Activated T-helper 2 cell treated with anti-CD3 and anti-CD28 coated beads, Interferon-gamma antibody, Interleukin-2, Interleukin-4, amounts not matched to agents 10 μg/mL and 5 μg/mL and 100 μg/mL, durations not matched to agents 14 hours and 24 hours and 36 hours (primary cell): ENCODE measurements at regions not wholly inside any gene's neighbourhood (a gene's known extent, or its start where the extent isn't known, plus 50 kb on each side); places are given as distances from the start of the nearest gene placed in this dataset.
"Not testable (repeated sequence)": the region's sequence is repeated elsewhere in the genome, so short reads cannot be mapped to it uniquely, and the experiment has no call there.

Experiments
- DNase-seq: peaks from one replicate; pipeline ENCODE4 v3.0.0; 2021; ENCODE audit warnings: low spot score
- H3K27ac Mint-ChIP-seq: one replicate; pipeline ENCODE4 v1.8.0; 2021; ENCODE audit warnings: mixed read lengths
- H3K27me3 Mint-ChIP-seq: one replicate; pipeline ENCODE4 v1.8.0; 2021; ENCODE audit warnings: low read depth, mixed read lengths
- H3K36me3 Mint-ChIP-seq: one replicate; pipeline ENCODE4 v1.8.0; 2021; ENCODE audit warnings: low read depth, mixed read lengths
- H3K4me1 Mint-ChIP-seq: one replicate; pipeline ENCODE4 v1.8.0; 2021; ENCODE audit warnings: low read depth, mixed read lengths
- H3K4me3 Mint-ChIP-seq: one replicate; pipeline ENCODE4 v1.8.0; 2021; ENCODE audit warnings: low read depth, mild to moderate bottlenecking, moderate library complexity, mixed read lengths
- H3K9me3 Mint-ChIP-seq: one replicate; pipeline ENCODE4 v1.8.0; 2021; ENCODE audit warnings: mixed read lengths
- intact Hi-C: fragments of 100-400 bp; cut with micrococcal nuclease; formaldehyde crosslinking; loops from one replicate; pipeline ENCODE4 v1.15.1; 2023

- DNase-seq, result no peak
- Mint-ChIP-seq H3K36me3 (no peaks in the 10 kb centered on the region), H3K9me3 (no peaks in the 10 kb centered on the region), H3K27me3 (no peaks in the 10 kb centered on the region), H3K27ac (no peak overlapping the region), H3K4me3 (no peak overlapping the region), H3K4me1 (peaks cover 14% of the 10 kb centered on the region)
- intact Hi-C loops, result no loop called here
These were observed 57.9 kb downstream of the HINT1 start for GRCh38 chr5:131107128-131107527.

- intact Hi-C loops, result no loop called here
- no peaks in the 10 kb centered on the region for H3K27me3 Mint-ChIP-seq
- no peaks in the 10 kb centered on the region for H3K9me3 Mint-ChIP-seq
- H3K4me3 Mint-ChIP-seq, result no peak overlapping the region
- peaks cover 9% of the 10 kb centered on the region for H3K4me1 Mint-ChIP-seq
- no peak for DNase-seq
- H3K27ac Mint-ChIP-seq, result peak overlapping the region; percentile 18
- H3K36me3 Mint-ChIP-seq, result no peaks in the 10 kb centered on the region
These were observed 60.8 kb downstream of the HINT1 start for GRCh38 chr5:131104169-131104808.

GRCh38 chr5:131096774-131097710 lies 68.0 kb downstream of the HINT1 start:
- Mint-ChIP-seq H3K4me3 (no peak overlapping the region), H3K27me3 (peaks cover 3% of the 10 kb centered on the region), H3K36me3 (no peaks in the 10 kb centered on the region), H3K4me1 (peaks cover 9% of the 10 kb centered on the region), H3K9me3 (peaks cover 9% of the 10 kb centered on the region), H3K27ac (no peak overlapping the region)
- DNase-seq, result no peak
- intact Hi-C loops, result loop anchor here (1.0 kb wide), 1 partner anchor 30 kb away; no protein-coding TSS in a partner anchor

- H3K4me3 Mint-ChIP-seq, H3K9me3 Mint-ChIP-seq, H3K36me3 Mint-ChIP-seq, H3K4me1 Mint-ChIP-seq, H3K27me3 Mint-ChIP-seq, H3K27ac Mint-ChIP-seq, intact Hi-C loops, DNase-seq: not testable (repeated sequence)
These were observed 69.5 kb downstream of the HINT1 start for GRCh38 chr5:131095561-131095960.

GRCh38 chr5:131084436-131084835 lies 80.6 kb downstream of the HINT1 start:
- no peaks in the 10 kb centered on the region for H3K4me1 Mint-ChIP-seq
- intact Hi-C loops, result no loop called here
- H3K27ac Mint-ChIP-seq, result no peak overlapping the region
- no peak for DNase-seq
- H3K36me3 Mint-ChIP-seq, result no peaks in the 10 kb centered on the region
- peaks cover 10% of the 10 kb centered on the region for H3K9me3 Mint-ChIP-seq
- H3K4me3 Mint-ChIP-seq, result no peak overlapping the region
- no peaks in the 10 kb centered on the region for H3K27me3 Mint-ChIP-seq

- Mint-ChIP-seq H3K27me3 (no peaks in the 10 kb centered on the region), H3K27ac (no peak overlapping the region), H3K4me1 (peaks cover 13% of the 10 kb centered on the region), H3K36me3 (no peaks in the 10 kb centered on the region), H3K9me3 (peaks cover 5% of the 10 kb centered on the region), H3K4me3 (no peak overlapping the region)
- DNase-seq, result no peak
- intact Hi-C loops, result no loop called here
These were observed 83.1 kb downstream of the HINT1 start for GRCh38 chr5:131081913-131082488.

GRCh38 chr5:131081374-131081773 lies 83.7 kb downstream of the HINT1 start:
- intact Hi-C loops, result no loop called here
- Mint-ChIP-seq H3K27me3 (no peaks in the 10 kb centered on the region), H3K36me3 (no peaks in the 10 kb centered on the region), H3K27ac (no peak overlapping the region), H3K9me3 (no peaks in the 10 kb centered on the region), H3K4me3 (no peak overlapping the region), H3K4me1 (peaks cover 16% of the 10 kb centered on the region)
- no peak for DNase-seq

GRCh38 chr5:131079232-131079631 lies 85.8 kb downstream of the HINT1 start:
- intact Hi-C loops, result no loop called here
- Mint-ChIP-seq H3K4me3 (no peak overlapping the region), H3K27me3 (no peaks in the 10 kb centered on the region), H3K27ac (no peak overlapping the region), H3K9me3 (peaks cover 3% of the 10 kb centered on the region), H3K36me3 (peaks cover 5% of the 10 kb centered on the region), H3K4me1 (peaks cover 16% of the 10 kb centered on the region)
- DNase-seq, result no peak

GRCh38 chr5:131068893-131069643 lies 96.0 kb downstream of the HINT1 start:
- DNase-seq, result peak; percentile 69
- Mint-ChIP-seq H3K27me3 (no peaks in the 10 kb centered on the region), H3K4me3 (peak overlapping the region; percentile 69), H3K9me3 (peaks cover 19% of the 10 kb centered on the region), H3K27ac (peak overlapping the region; percentile 89), H3K36me3 (peaks cover 21% of the 10 kb centered on the region), H3K4me1 (peaks cover 53% of the 10 kb centered on the region)
- intact Hi-C loops, result loop anchor here (5.0 to 10.0 kb wide), 3 partner anchors 197 to 346 kb away; no protein-coding TSS in a partner anchor

- DNase-seq, result no peak
- Mint-ChIP-seq H3K4me3 (no peak overlapping the region), H3K4me1 (peaks cover 53% of the 10 kb centered on the region), H3K36me3 (peaks cover 21% of the 10 kb centered on the region), H3K27me3 (no peaks in the 10 kb centered on the region), H3K27ac (no peak overlapping the region), H3K9me3 (peaks cover 25% of the 10 kb centered on the region)
- intact Hi-C loops, result loop anchor here (5.0 to 10.0 kb wide), 3 partner anchors 196 to 347 kb away; no protein-coding TSS in a partner anchor
These were observed 97.0 kb downstream of the HINT1 start for GRCh38 chr5:131068076-131068475.

GRCh38 chr5:131067636-131068035 lies 97.4 kb downstream of the HINT1 start:
- H3K4me3 Mint-ChIP-seq, result no peak overlapping the region
- intact Hi-C loops, result loop anchor here (1.0 to 10.0 kb wide), 4 partner anchors 30 to 347 kb away; no protein-coding TSS in a partner anchor

GRCh38 chr5:131064669-131065371 lies 100.2 kb downstream of the HINT1 start:
- Mint-ChIP-seq H3K4me1 (peaks cover 41% of the 10 kb centered on the region), H3K36me3 (peaks cover 21% of the 10 kb centered on the region), H3K27me3 (no peaks in the 10 kb centered on the region), H3K4me3 (no peak overlapping the region), H3K9me3 (peaks cover 27% of the 10 kb centered on the region), H3K27ac (peak overlapping the region; percentile 67)
- DNase-seq, result no peak
- intact Hi-C loops, result loop anchor here (5.0 to 10.0 kb wide), 3 partner anchors 193 to 350 kb away; no protein-coding TSS in a partner anchor

More at GRCh38 chr5:131067636-131068035, 97.4 kb downstream of the HINT1 start:
- Mint-ChIP-seq H3K9me3 (peaks cover 25% of the 10 kb centered on the region), H3K27me3 (no peaks in the 10 kb centered on the region), H3K4me1 (peaks cover 53% of the 10 kb centered on the region), H3K36me3 (peaks cover 21% of the 10 kb centered on the region), H3K27ac (no peak overlapping the region)
- DNase-seq, result no peak
